Right lobe of liver (tissue), 4 donors: ENCODE measurements at regions not wholly inside any gene's neighbourhood (a gene's known extent, or its start where the extent isn't known, plus 50 kb on each side); places are given as distances from the start of the nearest gene placed in this dataset.

Experiments
- CTCF ChIP-seq, 4 donors: fragments of 200-600 bp in 3 of 4; fragments of 450-650 bp in 1 of 4; IDR thresholded peaks; one replicate each; pipeline versions ENCODE4 v1.5.1 to v1.8.0; 2016 to 2022; ENCODE audit warnings: antibody characterized with exemption in 4 of 4, mild to moderate bottlenecking in 2 of 4
- POLR2A ChIP-seq: fragments of 450-650 bp; IDR thresholded peaks from one replicate; pipeline ENCODE4 v1.6.1; 2017; ENCODE audit warnings: antibody characterized with exemption, mild to moderate bottlenecking
- donor health status: DM: no; HTN: no; CAD: no.
- donor health status: DM: no; HTN: no; CAD: no.
- donor health status: DM: no; HTN: yes; CAD: no.

GRCh38 chr6:50539447-50539846 lies 173.9 kb upstream of the TFAP2D start:
- no peak for TF ChIP-seq CTCF (IDR thresholded peaks at IDR 0.05)
- no peak for TF ChIP-seq POLR2A
